ENCODE measurements at regions not wholly inside any gene's neighbourhood (a gene's known extent, or its start where the extent isn't known, plus 50 kb on each side); places are given as distances from the start of the nearest gene placed in this dataset.
"Not testable (repeated sequence)": the region's sequence is repeated elsewhere in the genome, so short reads cannot be mapped to it uniquely, and the experiment has no call there.

DNA sequence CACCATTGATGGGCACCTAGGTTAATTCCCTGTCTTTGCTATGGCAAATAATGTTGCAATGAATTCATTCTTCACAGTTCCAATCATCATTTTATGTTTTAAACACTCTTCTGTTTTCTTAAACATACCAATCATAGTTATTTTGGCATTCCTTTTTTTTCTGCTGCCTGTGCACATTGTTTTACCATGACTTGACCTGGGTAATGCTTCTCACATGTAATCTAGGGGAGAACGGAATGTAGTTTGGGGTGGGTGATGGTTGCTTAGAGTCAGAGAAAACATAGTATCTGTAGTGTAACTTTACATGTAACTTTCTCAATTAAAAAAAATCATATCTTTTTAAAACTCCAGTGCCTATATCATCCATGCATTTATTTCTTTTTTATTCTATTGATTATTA is 1945.3 kb upstream of the RAG2 start:
- DNase-seq (no peak), ATAC-seq (no peak)
- Histone ChIP-seq H3K4me1 (ENCODE audit: low read depth) (no peaks in the 10 kb centered on the region), H3K4me3 (no peak overlapping the region), H3K36me3 (ENCODE audit: low read depth) (no peaks in the 10 kb centered on the region), H3K9me3 (peaks cover 9% of the 10 kb centered on the region)
- intact Hi-C loops (cut with DNase I, micrococcal nuclease): no loop called here
- TF ChIP-seq, protein P1, sequence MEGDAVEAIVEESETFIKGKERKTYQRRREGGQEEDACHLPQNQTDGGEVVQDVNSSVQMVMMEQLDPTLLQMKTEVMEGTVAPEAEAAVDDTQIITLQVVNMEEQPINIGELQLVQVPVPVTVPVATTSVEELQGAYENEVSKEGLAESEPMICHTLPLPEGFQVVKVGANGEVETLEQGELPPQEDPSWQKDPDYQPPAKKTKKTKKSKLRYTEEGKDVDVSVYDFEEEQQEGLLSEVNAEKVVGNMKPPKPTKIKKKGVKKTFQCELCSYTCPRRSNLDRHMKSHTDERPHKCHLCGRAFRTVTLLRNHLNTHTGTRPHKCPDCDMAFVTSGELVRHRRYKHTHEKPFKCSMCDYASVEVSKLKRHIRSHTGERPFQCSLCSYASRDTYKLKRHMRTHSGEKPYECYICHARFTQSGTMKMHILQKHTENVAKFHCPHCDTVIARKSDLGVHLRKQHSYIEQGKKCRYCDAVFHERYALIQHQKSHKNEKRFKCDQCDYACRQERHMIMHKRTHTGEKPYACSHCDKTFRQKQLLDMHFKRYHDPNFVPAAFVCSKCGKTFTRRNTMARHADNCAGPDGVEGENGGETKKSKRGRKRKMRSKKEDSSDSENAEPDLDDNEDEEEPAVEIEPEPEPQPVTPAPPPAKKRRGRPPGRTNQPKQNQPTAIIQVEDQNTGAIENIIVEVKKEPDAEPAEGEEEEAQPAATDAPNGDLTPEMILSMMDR (IDR thresholded peaks at IDR 0.05): no peak

- no peak overlapping the region for H3K4me3 ChIP-seq
- no peaks in the 10 kb centered on the region for H3K4me1 ChIP-seq (ENCODE audit: low read depth)
- DNase-seq (no peak), ATAC-seq (no peak)
- intact Hi-C loops (cut with DNase I, micrococcal nuclease): no loop called here
- peaks cover 10% of the 10 kb centered on the region for H3K9me3 ChIP-seq
- TF ChIP-seq, protein P1 (IDR thresholded peaks at IDR 0.05): no peak
- no peaks in the 10 kb centered on the region for H3K36me3 ChIP-seq (ENCODE audit: low read depth)
Observed at GRCh38 chr11:38538866-38539680, 1941.0 kb upstream of the RAG2 start.

GRCh38 chr11:38530226-38530625 is 1932.2 kb upstream of the RAG2 start:
- no peaks in the 10 kb centered on the region for H3K4me1 ChIP-seq (ENCODE audit: low read depth)
- DNase-seq: no peak
- no peak overlapping the region for H3K4me3 ChIP-seq
- no peak for ATAC-seq
- peaks cover 14% of the 10 kb centered on the region for H3K9me3 ChIP-seq
- TF ChIP-seq, protein P1 (IDR thresholded peaks at IDR 0.05): no peak
- no peaks in the 10 kb centered on the region for H3K36me3 ChIP-seq (ENCODE audit: low read depth)
- intact Hi-C loops (cut with DNase I, micrococcal nuclease): no loop called here

DNA sequence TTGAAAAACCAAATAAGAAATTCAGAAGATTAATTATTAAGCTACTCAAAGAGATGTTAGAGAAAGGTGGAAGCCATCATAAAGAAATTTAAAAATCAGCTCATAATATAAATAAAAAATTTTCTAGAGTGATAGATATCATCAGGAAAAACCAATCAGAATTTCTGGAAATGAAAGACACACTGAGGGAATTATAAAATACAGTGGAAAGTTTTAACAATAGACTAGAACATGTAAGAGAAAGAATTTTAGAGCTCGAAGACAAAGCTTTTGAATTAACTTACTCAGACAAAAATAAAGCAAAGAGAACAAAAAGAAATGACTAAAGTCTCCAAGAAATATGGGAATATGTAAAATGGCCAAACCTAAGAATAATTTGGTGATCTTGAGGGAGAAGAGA is 1926.9 kb upstream of the RAG2 start:
- ATAC-seq: no peak
- TF ChIP-seq, protein P1 (IDR thresholded peaks at IDR 0.05): no peak
- Histone ChIP-seq H3K4me1 (ENCODE audit: low read depth) (no peaks in the 10 kb centered on the region), H3K36me3 (ENCODE audit: low read depth) (no peaks in the 10 kb centered on the region), H3K9me3 (peaks cover 21% of the 10 kb centered on the region), H3K4me3 (no peak overlapping the region)
- intact Hi-C loops (cut with DNase I, micrococcal nuclease): no loop called here
- DNase-seq: no peak

DNA sequence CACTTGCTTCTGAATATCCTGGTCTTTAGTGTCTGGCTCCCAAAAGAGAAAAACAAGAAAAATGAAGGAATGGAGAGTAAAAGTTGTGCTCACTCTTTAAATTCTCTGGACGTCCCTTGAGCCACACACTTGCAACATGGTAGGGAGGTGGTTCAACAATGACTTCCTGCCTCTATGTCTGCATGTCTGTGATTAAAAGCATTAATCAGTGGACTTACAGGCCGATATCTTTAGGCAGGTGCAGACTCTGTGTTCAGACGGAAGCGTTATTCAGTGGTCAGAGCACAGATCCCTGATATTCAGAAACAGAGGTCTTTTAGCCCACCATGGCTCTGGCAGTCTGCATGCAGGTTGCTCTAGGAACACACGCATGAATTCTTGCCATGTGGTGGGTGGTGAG is 1920.0 kb upstream of the RAG2 start:
- Histone ChIP-seq H3K9me3 (peaks cover 6% of the 10 kb centered on the region), H3K36me3 (ENCODE audit: low read depth) (no peaks in the 10 kb centered on the region), H3K4me3 (no peak overlapping the region), H3K4me1 (ENCODE audit: low read depth) (no peaks in the 10 kb centered on the region)
- TF ChIP-seq, protein P1 (IDR thresholded peaks at IDR 0.05): no peak
- ATAC-seq: no peak
- DNase-seq: no peak
- intact Hi-C loops (cut with DNase I, micrococcal nuclease): no loop called here

DNA sequence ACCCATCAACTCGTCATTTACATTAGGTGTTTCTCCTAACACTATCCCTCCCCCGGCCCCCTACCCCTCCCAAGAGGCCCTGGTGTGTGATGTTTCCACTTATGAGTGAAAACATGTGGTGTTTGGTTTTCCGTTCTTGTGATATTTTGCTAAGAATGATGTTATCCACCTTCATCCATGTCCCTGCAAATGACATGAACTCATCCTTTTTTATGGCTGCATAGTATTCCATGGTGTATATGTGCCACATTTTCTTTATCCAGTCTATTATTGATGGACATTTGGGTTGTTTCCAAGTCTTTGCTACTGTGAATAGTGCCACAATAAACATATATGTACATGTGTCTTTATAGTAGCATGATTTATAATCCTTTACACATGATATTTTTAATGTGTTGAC is 1914.8 kb upstream of the RAG2 start:
- H3K4me3 ChIP-seq; H3K9me3 ChIP-seq; DNase-seq; H3K4me1 ChIP-seq (ENCODE audit: low read depth); H3K36me3 ChIP-seq (ENCODE audit: low read depth); ATAC-seq; intact Hi-C loops (cut with DNase I, micrococcal nuclease): not testable (repeated sequence)

Data from mucosa of descending colon (tissue), 3 donors.